Ramos (cell line): ENCODE measurements at regions not wholly inside any gene's neighbourhood (a gene's known extent, or its start where the extent isn't known, plus 50 kb on each side); places are given as distances from the start of the nearest gene placed in this dataset.

Source experiments
- in situ Hi-C: fragments of 300-500 bp; cut with MboI; formaldehyde crosslinking; loops from one replicate; pipeline ENCODE4 v1.14.3; 2022; ENCODE audit warnings: low sequenced_read_pairs; ENCODE audit not compliant: unreplicated experiment

- in situ Hi-C loops = no loop called here
These were observed 399.5 kb upstream of the CELF2 start for GRCh38 chr10:10618139-10618538.

GRCh38 chr10:10623958-10624566 lies 393.6 kb upstream of the CELF2 start:
- in situ Hi-C loops = no loop called here

DNA sequence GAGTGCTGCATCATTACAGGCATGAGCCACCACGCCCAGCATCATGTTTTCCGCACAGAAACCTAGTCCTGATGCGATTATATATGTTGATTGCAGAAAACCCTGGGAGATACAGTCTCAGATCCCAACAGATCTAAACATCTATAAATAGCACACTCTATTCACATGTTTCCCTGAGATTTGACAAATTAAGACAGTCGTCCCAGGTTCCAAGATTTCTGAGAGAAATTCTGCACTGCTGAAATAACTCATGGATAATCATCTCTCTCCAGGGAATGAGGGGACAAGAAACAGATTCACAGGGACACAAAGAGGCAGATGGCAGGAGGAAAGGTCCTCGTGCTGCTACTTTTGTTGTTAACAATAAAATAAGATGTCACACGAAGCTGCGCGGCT lies 393.1 kb upstream of the CELF2 start:
- in situ Hi-C loops = no loop called here

DNA sequence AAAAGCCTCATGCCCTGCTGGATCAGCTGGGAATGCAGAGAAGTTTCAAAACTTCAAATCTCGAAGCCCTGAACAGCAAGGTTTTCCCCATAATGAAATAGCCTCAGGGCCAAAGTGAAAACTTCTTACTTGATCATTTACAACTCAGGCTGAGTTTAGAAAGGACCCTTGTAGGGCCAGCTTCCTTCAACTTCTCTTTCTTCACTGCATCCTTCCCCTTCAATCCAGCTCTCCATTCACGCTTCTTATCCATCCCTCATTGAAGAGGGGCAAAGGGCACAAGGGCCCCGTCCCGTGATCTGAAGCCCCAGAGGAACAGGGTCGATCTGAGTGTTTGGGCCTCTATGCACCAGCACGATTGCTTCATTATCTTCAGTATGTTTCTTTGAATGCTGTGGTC lies 392.2 kb upstream of the CELF2 start:
- in situ Hi-C loops = no loop called here

DNA sequence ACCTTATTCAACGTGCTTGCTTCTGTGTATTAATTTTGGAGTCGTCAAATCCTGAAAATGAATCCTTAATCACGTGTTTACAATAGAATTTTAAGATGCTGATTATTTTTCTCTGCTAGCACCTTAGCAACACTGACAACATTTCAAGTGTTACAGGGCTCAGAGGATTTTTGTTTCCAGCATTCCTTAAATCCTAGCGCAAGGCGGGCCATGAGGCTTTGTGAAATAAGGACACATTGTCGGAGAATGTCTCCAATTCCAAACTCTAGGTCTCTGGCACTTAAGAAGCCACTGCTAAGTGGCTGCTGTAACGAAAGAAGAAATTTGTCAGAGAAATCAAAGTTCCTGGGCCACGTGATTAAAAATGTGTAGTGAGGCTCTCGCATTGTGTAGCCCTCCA lies 390.9 kb upstream of the CELF2 start:
- in situ Hi-C loops = no loop called here

GRCh38 chr10:10627414-10627813 lies 390.3 kb upstream of the CELF2 start:
- in situ Hi-C loops = no loop called here

DNA sequence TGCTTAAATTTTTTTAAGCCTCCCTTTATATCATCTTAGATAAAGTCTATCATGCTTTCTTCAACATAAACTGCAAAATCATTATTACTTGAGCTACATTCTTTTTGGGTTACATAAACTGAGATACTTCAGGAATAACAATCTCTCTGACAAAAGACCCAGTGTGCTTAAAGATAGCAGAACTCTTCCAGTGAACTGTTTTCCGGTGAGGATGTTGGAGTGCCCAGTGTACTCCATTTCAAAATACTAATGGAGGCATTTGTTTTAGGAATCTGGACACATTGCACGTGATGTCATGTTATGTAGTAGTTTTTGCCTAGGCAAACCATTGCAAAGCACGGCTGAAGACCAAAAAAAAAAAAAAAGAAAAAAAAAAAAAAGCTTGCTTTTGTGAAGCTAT lies 388.2 kb upstream of the CELF2 start:
- in situ Hi-C loops = no loop called here

- in situ Hi-C loops = no loop called here
These were observed 387.4 kb upstream of the CELF2 start for GRCh38 chr10:10630281-10630680.

- in situ Hi-C loops = no loop called here
These were observed 386.9 kb upstream of the CELF2 start for GRCh38 chr10:10630782-10631181.

DNA sequence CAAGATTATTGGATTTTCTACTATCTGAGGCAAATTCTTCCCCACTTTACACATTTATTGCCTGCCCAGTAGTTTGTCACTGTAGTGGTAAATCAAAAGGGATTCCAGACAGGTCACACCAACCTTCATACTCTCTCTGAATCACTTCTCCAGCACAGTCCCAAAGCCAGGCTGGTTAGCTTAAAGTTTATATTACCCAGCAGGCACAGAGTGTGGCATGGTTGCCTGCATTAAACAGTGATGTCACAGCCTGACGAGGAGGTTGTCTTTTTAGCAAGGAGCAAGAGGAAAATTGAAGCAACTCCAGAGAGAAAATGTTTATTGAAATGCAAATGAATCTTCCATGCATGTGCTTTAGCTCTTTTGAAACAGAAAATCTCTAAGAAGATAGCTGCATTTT lies 375.5 kb upstream of the CELF2 start:
- in situ Hi-C loops = no loop called here

GRCh38 chr10:10642751-10643150 lies 374.9 kb upstream of the CELF2 start:
- in situ Hi-C loops = no loop called here

GRCh38 chr10:10644008-10644646 lies 373.5 kb upstream of the CELF2 start:
- in situ Hi-C loops = no loop called here

DNA sequence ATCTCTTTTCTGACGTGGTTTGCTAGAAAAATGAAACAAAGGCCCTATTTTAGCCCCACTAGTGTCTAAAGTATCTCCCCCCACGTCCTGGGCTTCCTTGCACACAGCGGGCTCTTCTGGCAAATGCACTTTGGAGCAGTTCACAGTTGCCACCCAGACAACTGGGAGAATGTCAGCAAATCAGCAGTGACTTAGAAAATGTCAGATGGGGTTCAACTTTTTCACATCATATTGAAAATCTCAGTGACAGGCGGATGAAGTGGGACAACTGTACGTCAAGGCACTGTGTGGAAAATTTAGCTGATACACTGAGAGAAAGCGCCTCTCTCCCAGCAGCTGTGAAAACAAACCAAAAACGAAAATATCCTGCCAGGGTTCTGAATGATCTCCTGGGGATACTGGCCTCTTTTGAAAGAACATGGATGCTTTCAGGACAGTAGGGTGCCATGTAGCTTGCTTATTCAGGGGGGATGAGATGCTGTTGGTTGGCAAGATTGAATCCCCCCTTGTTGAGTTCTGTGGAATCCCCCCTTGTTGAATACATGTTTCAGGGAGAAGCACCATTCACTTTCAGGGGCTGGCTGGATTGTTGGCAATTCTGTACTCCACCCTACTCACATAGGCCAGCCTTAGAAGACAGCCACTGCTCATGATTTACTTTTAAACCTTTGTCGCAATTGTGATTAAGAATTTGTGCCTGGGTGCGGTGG lies 372.8 kb upstream of the CELF2 start:
- in situ Hi-C loops = no loop called here

DNA sequence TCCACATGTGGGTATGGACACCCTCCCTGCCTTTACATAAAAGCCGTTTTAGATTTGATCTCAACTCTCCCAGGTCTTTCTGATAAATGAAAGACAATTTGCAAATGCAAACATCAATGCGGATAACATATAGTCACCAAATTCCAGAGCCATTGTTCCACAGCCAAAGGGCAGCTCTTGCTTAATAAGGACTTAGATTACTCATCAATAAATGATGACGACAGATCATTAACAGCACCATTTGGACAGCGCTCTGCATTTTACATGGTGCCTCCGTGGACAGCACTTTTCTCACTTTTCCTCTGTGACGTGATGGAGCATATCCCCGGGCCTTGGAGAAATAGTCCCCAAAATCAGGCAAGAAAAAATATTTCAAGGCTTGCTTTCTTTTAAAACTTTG lies 370.3 kb upstream of the CELF2 start:
- in situ Hi-C loops = no loop called here

DNA sequence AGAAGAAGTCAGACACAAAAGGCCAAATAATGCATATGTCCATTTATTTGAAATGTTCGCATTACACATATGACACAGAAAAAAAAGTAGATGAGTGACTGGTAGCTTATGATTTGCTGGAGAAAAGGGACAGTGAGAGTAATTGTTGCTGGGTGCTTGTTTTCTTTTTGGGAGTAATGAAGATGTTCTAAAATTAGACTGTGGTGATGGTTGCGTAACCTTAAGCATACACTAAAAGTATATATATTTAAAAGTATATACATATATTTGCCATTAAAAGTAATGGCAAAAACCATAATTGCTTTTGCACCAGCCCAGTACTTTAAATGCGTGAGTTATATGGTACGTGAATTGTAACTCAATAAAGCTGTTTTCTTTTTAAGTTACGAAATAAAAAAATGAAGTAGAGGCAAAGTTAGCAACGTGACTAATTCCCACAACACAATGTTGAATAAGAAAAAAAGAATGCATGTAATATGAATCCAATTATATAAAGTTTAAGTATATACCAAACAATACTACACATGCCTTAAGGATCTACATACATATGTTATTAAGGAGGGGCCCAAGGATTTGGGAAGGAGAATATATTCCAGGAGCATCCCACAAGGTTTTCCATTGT lies 360.4 kb upstream of the CELF2 start:
- in situ Hi-C loops = no loop called here

DNA sequence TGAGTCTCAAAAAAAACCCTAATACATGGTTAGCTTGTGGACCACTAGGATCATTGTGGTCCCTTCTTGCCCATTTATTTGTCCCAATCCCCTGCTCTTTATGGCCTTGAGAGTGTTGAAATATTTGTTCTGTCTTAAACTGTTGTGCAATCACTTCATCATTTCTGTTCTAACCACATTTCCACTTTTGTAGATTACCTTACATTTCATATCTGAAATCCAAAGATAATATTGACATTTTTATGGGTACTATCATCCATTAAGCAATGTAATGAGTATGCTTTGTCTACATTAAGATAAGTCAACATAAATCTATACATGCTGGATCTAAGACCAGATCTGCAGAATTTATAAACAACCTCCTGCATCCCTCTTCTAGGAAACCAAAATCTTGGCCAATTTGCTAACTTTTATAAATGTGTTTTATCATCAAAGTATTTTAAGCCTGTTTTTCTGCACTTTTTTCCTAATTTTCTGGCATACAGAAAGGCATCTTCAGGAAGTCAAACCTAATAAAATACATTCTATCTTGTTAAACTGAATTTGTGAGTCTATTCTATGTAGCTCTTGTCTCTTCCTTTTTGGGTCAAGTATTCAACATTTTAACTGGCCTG lies 359.4 kb upstream of the CELF2 start:
- in situ Hi-C loops = no loop called here

GRCh38 chr10:10660054-10660453 lies 357.6 kb upstream of the CELF2 start:
- in situ Hi-C loops = no loop called here

DNA sequence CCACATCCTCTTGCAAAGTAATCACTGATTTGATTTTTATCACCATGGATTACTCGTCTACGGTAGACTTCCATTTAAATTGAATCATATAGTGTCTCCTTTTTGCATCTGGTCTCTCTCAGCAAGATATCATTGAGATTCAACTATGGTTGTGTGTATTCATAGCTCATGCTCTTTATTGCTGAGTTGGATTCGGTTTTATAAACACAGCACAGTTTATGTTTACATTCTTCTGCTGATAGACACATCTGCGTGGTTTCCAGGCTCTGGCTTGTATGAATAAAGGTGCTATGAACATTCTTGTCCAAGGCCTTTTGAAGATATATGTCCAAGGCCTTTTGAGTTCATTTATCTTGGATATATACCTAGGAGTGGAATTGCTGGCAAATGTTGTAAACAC lies 356.5 kb upstream of the CELF2 start:
- in situ Hi-C loops = no loop called here

DNA sequence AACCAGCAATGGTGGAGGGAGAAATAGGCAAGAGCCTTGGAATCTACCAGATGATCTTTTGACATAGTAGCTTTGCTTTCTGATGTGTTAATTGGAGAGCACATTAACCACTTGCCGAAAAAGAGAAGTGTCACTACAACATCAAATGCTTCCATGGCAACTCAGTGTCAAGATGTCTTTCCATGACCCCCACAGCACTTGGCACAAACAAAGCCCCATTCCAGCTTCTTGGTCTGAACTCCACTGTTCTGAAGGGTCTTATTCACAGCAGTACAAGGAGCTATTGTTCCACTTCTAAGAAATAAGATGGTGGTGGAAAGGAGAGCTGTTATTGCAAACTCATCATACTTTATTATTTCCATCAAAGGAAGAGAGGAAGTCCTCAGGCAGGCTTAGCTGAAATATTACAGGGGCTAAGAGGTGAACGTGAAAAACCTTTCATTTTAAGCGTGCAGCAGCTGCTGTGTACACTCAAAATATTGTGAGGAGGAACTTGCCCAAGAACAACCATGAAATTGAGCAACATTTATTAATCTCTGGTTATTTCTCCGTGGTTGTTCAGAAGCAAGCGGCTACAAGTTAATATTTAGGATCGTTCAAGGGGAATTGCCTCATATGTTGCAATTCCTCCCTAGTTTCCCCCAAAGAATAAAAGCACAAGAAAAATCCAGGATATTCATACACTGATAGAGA lies 354.8 kb upstream of the CELF2 start:
- in situ Hi-C loops = no loop called here

- in situ Hi-C loops = no loop called here
These were observed 354.1 kb upstream of the CELF2 start for GRCh38 chr10:10663622-10664021.
